GM20000 (cell line): ENCODE measurements at regions not wholly inside any gene's neighbourhood (a gene's known extent, or its start where the extent isn't known, plus 50 kb on each side); places are given as distances from the start of the nearest gene placed in this dataset.

Experiments used
- DNase-seq: peaks from one replicate; pipeline ENCODE4 v3.0.0; 2012; ENCODE audit warnings: low spot score
- CTCF ChIP-seq: IDR thresholded peaks from 2 replicates; pipeline ENCODE4 v1.5.1; 2012; ENCODE audit warnings: mild to moderate bottlenecking, control low read depth; ENCODE audit errors: extremely low read depth, missing control alignments

- DNase-seq: no peak
- no peak for TF ChIP-seq CTCF
Observed at GRCh38 chr2:238638100-238638981, 209.5 kb upstream of the TWIST2 start.

DNA sequence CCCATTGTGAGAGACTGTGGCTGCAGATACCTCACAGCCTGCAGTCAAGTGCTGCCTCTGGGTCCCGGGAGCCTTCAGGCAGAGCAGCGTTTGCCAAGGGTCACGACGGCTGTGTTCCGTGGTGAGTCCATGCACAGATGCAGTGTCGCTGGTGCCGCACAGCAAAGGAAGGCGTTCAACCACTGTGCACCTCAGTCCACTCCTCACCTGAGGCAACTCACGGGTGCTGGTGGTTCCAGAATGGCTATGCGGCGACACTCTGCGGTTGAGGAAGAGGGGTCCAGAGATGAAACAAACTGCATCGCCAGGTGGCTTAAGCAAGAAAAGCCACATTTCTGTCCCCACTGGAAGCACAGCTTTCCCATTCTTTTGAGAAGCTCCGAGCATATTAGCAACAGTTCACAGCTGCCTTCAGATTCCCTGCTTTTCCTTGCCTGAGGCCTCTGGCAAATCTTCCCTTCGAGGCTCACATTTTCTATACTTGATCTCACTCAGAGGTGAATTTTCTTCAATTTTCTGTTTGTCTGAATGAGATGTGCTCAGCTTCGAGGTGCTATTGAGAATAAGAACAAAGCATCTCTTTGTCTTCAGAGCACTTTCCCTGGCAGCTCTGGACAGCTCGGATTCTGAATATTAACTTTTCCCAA, 208.8 kb upstream of the TWIST2 start:
- no peak for TF ChIP-seq CTCF
- DNase-seq: no peak

DNA sequence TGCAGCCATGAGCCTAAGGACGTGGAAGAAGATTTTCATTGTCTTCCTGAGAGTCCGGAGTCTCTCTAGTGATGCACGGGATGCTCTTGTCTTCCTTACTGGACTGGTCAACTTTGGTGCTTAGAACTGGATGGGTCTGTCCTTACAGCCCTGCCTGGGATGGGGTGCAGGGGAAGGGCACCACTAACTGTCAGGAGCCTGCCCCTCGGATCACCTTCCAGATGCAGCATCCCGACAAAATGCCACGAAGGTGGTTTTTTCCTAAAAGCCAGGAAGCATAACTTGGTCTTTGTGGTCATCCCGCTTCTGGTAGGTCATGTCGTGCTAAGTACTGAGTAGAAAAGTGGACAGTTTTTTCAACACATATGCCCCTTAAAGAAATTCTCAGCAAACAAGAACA, 207.4 kb upstream of the TWIST2 start:
- no peak for TF ChIP-seq CTCF
- DNase-seq: no peak

- no peak for TF ChIP-seq CTCF
- no peak for DNase-seq
Observed at GRCh38 chr2:238642973-238643372, 204.9 kb upstream of the TWIST2 start.

- no peak for TF ChIP-seq CTCF
- DNase-seq: no peak
Observed at GRCh38 chr2:238643400-238643907, 204.4 kb upstream of the TWIST2 start.

GRCh38 chr2:238644095-238645081, 203.5 kb upstream of the TWIST2 start:
- no peak for DNase-seq
- TF ChIP-seq CTCF: no peak
